Peyer's patch (tissue), 4 donors: ENCODE measurements at regions not wholly inside any gene's neighbourhood (a gene's known extent, or its start where the extent isn't known, plus 50 kb on each side); places are given as distances from the start of the nearest gene placed in this dataset.

ENCODE experiments used
- POLR2A ChIP-seq, 2 donors: fragments of 450-650 bp; IDR thresholded peaks; one replicate each; pipeline ENCODE4 v1.5.1; 2017; ENCODE audit warnings: antibody characterized with exemption in 2 of 2, mild to moderate bottlenecking in 2 of 2, moderate library complexity in 2 of 2
- TF ChIP-seq, protein P1 (sequence below), 6 experiments: fragments of 450-650 bp in 4 of 6; fragments of 200-600 bp in 2 of 6; sonication (generic) in 1 of 6; IDR thresholded peaks; one replicate each; pipeline ENCODE4 v1.5.1; 2017 to 2019; ENCODE audit warnings: antibody characterized with exemption in 6 of 6, mild to moderate bottlenecking in 3 of 6, moderate library complexity in 1 of 6

DNA sequence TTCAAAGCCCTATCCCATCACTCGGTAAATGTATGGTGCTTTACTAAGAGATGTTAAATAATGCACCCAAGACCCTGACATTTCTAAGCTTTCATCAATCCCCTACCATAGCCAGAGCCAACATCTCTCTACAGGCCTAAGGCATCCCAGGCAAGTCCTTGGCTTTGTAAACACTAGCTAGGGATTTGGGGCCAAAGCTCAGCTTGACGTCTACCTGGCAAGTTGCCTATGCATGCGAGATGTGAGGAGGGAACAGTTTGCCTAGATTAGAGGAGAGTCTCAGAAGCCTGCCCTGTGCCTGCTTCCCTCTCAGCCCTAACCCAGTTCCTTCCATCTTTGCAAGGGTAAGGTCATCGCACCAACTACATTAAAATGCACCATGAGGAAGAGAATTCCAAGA, 221.5 kb upstream of the NCKAP5 start:
- TF ChIP-seq, protein P1, sequence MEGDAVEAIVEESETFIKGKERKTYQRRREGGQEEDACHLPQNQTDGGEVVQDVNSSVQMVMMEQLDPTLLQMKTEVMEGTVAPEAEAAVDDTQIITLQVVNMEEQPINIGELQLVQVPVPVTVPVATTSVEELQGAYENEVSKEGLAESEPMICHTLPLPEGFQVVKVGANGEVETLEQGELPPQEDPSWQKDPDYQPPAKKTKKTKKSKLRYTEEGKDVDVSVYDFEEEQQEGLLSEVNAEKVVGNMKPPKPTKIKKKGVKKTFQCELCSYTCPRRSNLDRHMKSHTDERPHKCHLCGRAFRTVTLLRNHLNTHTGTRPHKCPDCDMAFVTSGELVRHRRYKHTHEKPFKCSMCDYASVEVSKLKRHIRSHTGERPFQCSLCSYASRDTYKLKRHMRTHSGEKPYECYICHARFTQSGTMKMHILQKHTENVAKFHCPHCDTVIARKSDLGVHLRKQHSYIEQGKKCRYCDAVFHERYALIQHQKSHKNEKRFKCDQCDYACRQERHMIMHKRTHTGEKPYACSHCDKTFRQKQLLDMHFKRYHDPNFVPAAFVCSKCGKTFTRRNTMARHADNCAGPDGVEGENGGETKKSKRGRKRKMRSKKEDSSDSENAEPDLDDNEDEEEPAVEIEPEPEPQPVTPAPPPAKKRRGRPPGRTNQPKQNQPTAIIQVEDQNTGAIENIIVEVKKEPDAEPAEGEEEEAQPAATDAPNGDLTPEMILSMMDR (IDR thresholded peaks at IDR 0.05), result no peak
- TF ChIP-seq POLR2A (IDR thresholded peaks at IDR 0.05), result no peak
